Stimulated activated CD8-positive, alpha-beta memory T cell treated with anti-CD3 and anti-CD28 coated beads, Interleukin-12 subunit alpha, Interleukin-12 subunit beta, amount 100 ng/mL, for 24 hours (primary cell): ENCODE measurements at regions not wholly inside any gene's neighbourhood (a gene's known extent, or its start where the extent isn't known, plus 50 kb on each side); places are given as distances from the start of the nearest gene placed in this dataset.
"Not testable (repeated sequence)": the region's sequence is repeated elsewhere in the genome, so short reads cannot be mapped to it uniquely, and the experiment has no call there.

Source experiments
- DNase-seq: peaks from one replicate; pipeline ENCODE4 v3.0.0-alpha.2; 2020; ENCODE audit errors: extremely low read depth

DNA sequence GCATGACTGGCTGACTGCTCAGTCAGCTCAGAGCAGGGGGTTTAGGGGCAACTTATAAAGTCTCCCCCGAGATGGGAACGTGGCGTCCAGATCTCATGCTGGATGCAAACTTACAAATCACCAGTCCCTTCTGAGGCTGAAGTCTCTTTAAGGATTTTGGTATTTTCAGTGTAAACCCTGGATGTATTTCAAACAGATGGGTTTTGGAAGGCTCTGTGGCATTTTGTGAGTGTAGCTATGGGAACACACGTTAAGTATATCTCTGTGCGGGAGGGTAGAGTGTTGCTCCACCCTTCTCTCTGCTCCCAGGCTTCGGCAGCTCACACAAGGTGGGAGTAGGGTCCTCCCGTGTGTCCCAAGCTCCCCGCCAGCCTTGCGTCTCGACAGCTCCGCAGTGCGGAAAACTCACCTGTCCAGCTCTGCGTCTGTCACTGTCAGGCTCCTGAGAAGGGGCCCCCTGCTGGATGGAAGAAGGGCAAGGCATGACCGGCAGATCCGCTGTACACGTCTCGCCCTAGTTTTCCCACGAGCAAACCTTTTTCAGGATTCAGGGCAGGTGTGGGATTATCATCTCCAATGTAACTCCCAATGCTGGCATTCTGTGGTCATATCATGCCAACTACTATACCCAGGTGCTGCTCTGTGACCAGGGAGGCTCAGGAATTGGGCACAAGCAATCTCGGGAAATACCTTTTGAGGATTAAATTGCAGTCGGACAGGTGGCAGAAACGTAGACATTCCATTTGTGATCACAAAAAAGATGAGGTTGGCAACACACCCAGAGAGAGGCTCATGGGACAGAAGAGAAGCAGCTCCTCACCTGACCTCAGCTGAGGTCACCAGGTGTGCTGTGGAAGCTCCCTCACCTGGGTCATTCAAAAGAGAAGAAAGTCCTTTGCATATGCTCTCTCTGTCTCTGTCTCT lies 313.9 kb upstream of the B3GAT1 start:
- DNase-seq = no peak

DNA sequence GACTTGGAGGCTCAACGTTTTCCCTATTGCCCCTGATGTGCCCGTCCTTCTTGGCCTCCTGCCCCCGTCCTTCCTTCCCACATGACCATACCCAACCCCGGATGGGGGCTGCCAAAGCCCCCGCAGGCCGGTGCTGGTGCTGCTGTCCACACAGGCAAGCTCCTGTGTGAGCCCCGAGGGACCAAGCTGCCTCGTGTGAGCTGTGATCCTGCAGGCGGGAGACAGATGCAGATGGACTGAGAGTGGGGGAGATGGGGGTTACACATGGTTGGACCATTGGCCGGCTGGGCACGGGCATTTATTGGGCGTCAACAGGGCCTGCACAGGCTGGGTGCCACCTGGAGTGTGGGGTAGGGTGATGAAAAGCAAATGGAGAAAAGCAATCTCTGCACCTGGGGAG lies 313.2 kb upstream of the B3GAT1 start:
- DNase-seq = no peak

DNA sequence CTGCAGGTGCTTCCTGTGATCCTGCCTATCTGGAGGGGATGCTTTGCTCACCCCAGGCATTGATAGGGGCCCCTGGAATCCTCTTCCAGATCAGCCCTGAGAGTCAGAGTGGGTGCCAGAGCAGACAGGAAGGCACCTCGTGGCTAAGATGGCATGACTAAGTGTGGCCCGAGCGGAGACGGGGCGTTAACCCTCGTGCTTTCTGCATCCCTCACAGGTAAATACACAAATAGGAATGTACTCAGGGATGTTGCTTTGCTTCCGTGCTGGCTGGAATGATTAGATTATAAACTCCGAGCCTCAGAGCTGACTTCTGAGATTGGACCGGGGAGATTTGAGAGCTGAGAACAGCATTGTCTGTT lies 312.7 kb upstream of the B3GAT1 start:
- no peak for DNase-seq

DNA sequence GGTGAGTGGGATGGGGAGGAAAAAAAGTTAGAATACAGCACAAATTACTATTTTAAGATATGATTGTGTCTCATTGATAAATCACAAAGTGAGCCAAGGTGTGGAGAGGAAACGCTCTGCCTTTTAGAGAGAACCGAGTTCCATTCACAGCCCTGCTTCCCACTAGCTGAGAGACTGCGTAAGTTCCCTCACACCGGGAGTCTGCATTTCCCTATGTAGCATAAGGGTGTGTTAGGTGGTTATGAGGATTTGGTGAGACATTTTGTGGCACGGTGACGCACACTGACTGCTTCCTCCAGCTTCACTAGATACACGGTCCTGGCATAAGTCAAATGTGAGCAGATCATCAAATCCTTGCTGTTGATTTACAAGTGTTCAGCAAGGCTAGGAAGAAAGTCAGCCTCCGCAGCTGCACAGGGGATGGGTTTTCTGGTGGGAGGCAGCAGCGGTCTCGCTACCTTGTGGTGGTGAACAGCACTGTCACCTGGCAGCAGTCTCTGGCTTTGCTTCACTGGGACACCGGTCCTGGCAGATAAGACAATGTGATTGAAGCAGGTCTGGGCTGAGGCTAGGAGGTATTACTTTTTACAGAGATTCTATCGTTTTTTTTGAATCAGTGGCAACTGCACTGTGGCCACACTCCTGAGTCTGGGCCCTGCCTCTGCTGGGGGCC lies 312.2 kb upstream of the B3GAT1 start:
- no peak for DNase-seq

DNA sequence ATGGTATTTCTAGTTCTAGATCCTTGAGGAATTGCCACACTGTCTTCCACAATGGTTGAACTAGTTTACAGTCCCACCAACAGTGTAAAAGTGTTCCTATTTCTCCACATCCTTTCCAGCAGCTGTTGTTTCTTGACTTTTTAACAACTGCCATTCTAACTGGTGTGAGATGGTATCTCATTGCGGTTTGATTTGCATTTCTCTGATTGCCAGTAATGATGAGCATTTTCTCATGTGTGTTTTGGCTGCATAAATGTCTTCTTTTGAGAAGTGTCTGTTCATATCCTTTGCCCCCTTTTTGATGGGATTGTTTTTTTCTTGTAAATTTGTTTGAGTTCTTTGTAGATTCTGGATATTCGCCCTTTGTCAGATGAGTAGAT lies 308.6 kb upstream of the B3GAT1 start:
- DNase-seq = not testable (repeated sequence)

DNA sequence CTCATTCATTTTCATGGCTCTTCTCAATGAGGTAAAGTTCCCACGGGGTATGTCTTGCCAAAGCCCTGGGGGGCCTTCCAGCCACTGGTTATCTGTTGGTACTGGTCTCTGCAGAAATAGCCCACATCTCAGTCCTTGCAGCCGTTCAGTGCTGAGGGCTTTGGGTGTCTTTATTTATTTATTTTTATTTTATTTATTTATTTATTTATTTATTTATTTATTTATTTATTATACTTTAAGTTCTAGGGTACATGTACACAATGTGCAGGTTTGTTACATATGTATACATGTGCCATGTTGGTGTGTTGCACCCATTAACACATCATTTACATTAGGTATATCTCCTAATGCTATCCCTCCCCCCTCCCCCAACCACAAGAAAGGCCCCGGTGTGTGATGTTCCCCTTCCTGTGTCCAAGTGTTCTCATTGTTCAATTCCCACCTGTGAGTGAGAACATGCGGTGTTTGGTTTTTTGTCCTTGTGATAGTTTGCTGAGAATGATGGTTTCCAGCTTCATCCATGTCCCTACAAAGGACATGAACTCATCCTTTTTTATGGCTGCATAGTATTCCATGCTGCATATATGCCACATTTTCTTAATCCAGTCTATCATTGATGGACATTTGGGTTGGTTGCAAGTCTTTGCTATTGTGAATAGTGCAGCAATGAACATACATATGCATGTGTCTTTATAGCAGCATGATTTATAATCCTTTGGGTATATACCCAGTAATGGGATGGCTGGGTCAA lies 308.1 kb upstream of the B3GAT1 start:
- not testable (repeated sequence) for DNase-seq

DNA sequence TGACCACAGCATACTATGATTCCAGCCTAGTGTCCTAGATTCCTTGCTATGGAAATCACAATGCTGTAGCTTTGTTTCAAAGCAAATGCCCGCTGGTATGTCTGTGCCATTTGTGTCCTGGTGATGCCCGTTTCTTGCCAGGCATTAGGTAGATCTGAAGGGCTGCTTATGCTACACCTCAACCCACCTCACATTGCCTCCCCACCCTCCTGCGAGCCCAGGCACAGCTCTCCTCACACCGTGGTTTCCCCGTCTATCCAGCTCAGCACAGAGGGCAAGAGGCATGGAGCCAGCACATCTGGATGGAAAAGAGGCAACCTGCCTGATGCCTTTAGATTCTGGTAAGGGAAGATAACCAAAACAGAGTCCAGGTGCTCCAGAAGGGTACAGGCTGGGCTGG lies 307.4 kb upstream of the B3GAT1 start:
- no peak for DNase-seq

DNA sequence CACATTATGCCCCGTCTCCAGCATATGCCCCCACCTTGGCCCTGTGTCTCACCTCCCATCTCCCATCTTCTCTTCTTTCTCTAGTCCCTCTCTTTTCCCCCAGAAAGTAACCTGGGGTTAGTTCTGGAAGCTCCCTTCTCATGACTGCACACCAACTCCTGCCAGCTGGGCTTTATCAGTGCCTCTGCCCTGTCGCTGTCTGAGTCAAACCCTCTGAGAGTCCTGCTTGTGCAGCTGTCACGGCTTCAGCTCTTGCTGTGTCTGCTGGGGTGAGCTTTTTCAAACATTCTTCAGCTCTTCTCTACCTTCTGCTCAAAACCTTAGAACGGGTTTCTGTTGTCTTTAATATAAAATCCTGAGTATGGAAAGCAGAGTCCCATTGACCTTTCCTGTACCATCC lies 304.5 kb upstream of the B3GAT1 start:
- DNase-seq = no peak

DNA sequence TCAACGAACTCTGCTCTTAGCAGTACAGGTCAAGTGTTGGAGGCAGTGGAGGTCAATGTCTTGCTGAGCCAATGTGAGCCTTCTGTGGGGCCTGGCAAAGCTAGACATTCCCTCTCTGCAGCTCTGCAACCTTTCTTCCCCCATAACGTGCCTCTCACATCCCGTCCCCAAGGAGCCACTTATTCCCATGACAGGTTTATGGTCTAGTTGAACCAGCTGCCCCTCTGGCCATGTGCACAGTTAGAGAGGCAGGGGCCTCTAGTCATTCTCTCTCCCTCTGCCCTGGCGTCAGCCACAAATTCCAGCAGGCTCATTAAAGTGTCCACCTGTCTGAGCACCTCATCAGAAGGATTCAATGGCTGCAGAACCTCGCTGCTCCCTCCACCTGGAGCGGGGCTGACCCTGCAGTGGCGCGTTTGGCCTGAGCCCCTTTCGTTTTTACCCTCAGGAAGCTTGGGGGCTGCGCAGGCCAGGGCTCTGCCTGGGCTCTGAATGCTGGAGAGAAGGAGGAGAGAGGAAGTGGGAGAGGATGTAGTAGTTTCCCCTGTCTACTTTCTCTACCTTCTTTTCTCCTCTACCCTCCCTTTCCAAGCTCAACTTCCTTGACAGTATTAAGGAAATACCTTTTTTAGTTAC lies 302.1 kb upstream of the B3GAT1 start:
- DNase-seq = no peak

DNA sequence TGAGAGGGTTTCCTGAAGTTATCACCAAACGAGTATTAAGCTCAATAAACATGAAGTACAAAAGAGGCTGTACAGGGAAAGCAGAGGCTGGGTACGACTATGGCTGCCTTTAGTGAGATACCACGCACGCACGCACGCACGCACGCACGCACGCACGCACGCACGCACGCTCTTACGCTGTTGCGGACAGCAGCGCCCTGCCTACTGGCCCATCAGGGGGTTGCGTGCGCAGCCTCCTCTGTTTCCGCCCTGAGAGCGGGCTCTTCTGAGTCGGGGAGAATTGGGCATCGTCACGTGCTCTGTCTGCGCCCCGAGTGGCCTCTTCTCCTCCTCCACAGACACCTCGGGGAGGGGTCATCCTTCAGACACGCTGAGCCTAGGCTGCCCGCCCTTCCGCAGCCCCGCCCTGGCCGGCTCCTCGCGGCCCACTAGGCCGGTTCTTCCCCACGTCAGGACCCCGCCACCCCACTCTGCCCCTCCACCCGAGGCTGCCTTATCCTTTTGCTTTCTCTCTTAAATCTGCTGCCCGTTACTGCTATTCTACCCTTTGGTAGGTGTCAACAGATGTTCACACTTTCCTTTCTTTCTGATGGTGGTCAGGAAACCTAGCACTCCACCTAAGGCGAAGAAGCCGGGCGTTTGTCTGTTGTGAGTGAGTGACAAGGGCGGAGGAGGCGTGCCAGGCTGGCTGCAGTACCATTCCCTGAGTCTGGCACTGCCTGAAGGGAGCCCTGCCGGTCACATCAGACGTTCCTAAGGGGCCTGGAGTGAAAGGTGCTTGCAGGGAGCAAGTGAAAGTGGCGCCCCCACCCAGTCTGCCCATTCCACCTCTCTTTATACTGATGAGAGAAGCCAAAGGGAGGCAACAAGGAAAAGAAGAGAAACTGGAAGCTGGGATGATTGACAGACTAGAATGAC lies 300.4 kb upstream of the B3GAT1 start:
- no peak for DNase-seq

DNA sequence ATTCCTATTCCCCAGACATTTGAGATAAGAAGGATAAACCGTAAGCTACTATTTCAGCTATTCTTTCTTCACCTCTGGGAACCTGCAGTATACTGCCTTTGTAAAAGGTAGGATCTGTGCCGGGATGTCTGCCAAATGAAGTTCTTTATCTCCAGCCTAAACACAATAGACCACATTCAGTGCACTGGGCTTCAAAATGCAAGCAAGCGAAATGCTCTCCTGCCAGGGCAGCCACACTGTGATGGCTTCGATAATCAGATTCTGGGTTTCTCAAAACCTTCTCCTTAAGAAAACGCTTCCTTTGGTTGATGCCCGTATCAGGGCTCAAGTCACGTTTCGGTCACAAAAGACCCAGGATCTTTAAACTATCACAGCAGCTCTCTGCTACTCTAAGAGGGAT lies 299.5 kb upstream of the B3GAT1 start:
- DNase-seq = no peak

DNA sequence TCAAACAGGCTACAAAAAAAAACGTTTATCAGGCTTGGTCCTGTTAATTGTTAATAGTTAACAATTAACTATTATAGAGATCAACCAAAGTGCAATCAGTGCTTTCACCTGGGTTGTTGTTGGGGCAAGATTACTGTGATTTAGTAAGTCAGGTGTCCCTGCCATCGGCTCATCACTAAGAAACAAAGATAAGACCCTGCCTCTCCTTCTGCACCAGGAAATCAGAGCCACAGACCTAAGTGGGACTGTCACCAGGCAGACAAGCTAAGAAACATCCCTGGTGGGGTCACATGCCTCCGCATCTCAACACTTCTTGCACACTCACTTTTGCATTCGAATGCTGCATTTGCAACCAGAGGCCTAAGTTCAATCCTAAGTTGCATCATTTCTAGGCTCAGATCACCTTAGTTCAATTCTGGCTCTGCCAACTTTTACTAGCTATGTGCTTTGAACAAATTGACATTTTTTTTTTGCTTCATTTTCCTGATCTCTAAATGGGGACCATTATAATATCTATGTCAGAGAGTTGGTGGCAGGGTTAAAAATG lies 298.9 kb upstream of the B3GAT1 start:
- DNase-seq = no peak

DNA sequence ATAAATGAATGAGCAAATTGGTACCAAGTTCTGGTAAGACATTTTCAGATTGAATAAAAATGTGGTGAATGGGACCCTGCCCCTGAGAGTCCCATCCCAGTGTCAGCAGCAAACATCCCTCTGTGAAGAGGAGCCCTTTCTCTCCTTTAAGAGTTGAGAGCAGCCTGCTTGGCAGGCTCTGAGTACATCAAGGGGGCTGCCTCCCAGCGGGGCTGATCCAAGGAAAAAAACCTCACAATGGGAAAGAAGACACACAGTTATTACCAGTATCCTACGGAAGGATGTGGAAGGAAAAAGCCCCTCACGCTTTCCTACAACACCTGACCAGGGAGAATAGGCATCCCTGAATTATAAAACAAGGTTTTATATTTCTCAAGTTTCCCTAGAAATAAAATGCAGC lies 293.8 kb upstream of the B3GAT1 start:
- DNase-seq = no peak

DNA sequence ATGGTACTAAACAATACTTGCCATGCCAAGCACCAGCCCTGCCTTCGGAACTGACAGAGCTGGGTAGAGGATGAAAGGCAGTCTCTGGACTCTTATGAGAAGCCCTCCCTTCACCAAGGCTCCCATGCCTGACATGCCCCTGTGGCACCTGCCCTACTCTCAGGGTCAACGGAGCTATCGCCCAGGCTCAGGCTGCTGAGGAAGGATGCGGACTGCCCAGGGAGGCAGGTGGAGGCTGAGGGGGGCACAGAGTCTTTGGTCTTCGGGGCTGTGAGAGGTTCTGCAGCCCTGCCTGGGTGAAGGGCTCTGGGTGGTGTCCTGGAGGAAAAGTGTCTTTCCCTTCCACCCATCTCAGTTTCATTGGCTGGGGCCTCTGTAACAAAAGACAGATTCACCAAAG lies 290.8 kb upstream of the B3GAT1 start:
- no peak for DNase-seq

DNA sequence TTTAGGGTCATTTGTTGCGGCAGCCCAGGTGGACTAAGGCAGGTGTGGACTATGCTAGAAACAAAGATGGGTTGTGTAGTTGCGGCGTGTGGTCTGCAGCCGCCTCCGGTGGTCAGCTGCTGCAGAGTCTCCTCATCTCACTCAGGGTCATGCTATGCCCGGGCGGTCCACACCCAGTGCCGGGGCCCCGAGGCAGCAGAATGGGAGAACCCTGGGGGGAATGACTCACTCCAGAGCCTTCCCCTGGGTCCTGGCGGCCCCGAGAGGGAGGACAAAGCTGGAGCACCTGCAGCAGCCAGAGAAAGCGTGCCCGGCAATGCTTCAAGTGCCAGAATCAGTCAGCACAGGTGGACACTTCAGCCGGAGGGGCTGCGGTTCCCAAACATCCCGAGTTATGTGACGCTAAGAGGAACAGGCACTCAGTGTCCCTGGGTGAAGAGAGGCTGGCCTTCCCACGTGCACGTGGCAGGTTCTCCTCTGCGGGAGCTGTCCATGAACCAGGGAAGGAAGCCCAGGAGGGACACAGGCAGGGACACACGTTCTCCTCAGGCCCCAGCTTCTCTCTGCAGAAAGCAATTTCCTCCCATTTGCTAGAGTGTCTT lies 289.6 kb upstream of the B3GAT1 start:
- DNase-seq = no peak

DNA sequence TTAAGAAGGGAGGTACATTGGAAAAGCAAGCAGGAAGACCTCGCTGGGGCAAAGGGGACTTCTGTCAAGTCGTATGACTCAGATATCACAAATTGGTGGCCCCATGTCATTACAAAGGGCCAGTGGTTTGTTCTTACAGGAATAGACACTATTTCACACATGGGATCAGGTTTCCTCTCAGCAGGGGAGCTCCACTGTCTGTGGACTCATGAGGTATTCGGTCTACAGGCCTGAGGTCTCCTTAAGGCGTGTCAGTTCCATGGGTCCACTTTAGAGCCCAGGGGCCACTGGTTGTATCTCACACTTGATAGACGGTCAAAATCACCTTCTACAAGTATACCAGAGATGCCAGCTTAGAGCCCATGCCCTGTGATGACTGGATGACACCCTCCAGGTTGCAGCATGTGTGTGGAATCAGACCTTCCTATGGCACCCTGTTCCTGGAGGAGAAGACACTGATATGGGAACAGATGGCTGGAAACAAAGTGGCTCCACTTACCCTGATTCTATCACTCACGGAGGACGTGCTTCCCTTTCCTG lies 288.1 kb upstream of the B3GAT1 start:
- DNase-seq = no peak

DNA sequence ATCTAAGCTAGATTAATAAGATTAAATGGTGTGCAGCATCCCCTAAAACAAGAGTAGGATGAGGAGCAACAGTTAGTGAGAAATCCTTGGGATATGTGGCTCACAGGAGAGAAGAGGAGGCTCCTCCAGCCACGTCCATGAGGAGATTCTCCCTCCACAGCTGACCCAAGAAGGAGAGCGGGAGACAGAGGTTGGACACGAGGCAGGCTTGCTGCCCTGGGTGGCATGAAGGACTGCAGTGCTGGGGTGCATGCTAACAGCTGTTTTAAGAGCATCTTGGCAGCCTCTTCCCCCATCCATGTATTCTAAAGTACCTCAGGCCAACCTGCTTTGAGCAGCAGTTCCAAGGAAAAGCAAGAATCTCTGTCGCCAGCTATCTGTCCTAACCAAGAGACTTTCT lies 284.4 kb upstream of the B3GAT1 start:
- no peak for DNase-seq

DNA sequence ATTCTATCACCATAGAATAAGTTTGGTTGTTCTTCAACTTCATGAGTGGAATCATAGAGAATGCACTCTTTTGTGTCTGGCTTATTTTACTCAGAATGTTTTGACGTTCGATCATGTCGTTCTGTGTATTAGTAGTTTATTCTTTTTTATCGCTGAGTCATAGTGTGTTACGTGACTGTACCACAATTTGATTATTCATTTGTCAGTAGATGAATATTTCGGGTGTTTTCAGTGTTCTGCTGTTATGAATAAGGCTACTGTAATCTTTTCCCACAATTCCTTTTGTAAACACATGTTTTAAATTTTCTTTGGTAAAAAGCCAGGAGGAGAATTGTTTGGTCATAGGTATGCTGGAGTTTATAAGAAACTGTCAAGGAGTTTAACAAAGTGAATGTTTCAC lies 279.9 kb upstream of the B3GAT1 start:
- no peak for DNase-seq

DNA sequence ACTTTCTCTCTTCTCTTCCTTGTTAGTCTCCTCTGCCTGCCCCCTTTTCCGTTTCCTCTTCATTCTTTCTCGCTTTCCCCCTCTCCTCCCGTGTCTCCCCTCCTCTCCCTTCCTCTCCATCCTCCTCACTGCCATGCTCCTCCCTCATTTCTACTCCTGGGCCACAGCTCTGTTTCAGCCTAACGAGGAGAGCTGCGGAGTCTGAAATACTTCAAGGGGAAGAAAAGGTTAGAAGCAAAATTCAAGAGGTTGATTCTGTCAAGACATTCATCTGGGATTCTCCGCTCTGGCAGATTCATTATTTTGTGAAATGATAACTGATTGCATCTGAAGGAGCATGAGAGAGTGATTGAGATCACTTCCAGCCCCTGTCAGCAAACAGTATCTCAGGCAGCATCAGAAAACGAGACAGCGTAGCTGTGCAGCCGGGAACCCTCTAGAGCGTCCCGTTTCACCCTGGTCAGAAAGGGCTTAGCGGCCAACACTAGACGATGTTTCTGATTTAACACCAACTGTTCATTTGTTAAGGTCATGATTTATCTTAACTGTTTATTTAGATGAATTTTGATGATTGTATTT lies 279.3 kb upstream of the B3GAT1 start:
- DNase-seq = no peak

DNA sequence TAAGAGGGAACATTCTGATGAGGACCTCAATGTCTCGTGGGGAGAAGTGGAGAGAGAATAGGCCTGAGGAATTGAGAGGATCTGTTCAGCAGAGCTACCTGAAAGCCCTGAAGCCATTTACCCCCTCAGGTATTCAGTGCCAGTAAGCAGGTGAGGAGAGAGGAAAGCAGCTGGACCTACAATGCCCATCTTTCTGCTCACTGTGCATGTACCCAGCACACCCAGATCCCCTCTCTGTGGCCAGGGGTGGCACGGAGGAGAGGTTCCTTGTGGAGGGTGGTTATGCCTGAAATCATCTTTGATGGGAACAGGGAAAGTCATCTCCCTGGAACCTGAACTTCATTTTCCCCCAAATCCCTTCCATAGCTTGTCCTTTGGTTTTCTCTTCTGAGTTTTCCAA lies 277.8 kb upstream of the B3GAT1 start:
- no peak for DNase-seq
